ENCODE measurements at regions not wholly inside any gene's neighbourhood (a gene's known extent, or its start where the extent isn't known, plus 50 kb on each side); places are given as distances from the start of the nearest gene placed in this dataset.

DNA sequence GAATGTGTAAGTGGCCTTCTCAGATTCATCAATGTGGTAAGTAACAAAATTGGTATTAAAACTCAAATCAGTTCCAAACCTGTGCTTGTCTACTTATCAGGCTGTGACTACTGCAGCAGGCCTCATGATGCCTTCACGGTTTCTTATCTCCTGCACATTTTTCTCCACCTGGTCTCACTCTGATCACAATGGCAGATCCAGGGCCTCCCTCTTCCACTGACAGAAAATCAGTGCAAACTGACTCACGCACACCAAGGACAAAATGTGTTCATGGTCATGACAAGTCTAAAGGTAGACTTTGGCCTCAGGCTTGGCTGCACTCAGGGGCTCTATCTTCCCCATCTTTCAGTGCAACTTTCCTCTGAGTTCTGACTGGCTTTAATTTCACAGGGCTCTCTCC is 56.7 kb upstream of the ATP1A1 start:
- no peaks in the 10 kb centered on the region for H3K36me3 ChIP-seq
- TF ChIP-seq, protein P1, sequence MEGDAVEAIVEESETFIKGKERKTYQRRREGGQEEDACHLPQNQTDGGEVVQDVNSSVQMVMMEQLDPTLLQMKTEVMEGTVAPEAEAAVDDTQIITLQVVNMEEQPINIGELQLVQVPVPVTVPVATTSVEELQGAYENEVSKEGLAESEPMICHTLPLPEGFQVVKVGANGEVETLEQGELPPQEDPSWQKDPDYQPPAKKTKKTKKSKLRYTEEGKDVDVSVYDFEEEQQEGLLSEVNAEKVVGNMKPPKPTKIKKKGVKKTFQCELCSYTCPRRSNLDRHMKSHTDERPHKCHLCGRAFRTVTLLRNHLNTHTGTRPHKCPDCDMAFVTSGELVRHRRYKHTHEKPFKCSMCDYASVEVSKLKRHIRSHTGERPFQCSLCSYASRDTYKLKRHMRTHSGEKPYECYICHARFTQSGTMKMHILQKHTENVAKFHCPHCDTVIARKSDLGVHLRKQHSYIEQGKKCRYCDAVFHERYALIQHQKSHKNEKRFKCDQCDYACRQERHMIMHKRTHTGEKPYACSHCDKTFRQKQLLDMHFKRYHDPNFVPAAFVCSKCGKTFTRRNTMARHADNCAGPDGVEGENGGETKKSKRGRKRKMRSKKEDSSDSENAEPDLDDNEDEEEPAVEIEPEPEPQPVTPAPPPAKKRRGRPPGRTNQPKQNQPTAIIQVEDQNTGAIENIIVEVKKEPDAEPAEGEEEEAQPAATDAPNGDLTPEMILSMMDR (IDR thresholded peaks at IDR 0.05 in 4 of 5, conservative IDR thresholded peaks at IDR 0.05 in 1 of 5), result no peak
- no peak for TF ChIP-seq POLR2A (IDR thresholded peaks at IDR 0.05)
- DNase-seq (no peak), ATAC-seq (no peak)
- in situ Hi-C loops (cut with MboI; ENCODE audit: low sequenced_read_pairs in 4 of 4), result no loop called here
- H3K4me3 ChIP-seq, result no peak overlapping the region
- intact Hi-C loops (cut with DNase I; ENCODE audit: low total_unique reads), result no loop called here
- peaks cover 8 to 12% of the 10 kb centered on the region in 2 donors for H3K4me1 ChIP-seq
- no peaks in the 10 kb centered on the region for H3K27me3 ChIP-seq
- no peaks in the 10 kb centered on the region for H3K9me3 ChIP-seq
- no peak overlapping the region for H3K27ac ChIP-seq

DNA sequence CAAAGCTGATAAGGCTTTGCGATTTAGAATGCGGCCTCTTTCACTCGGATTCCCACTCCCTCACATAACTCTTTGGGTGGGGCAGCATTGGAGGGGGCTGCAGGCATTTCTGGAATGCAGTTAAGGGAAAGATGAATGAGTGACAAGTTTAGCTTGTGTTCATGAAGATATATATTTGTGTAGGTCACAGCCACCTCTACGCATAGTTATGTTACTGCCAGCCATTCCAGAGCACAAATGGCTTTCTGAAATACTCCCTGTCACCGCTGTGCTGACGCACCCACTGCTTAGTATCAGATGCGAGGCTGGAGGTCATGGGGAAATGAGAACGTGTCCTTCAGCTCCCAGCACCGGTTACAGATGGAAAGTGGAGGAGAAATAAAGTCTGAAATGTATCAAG is 54.1 kb upstream of the ATP1A1 start:
- H3K4me1 ChIP-seq, result peaks cover 0 to 6% of the 10 kb centered on the region in 2 donors
- H3K4me3 ChIP-seq, result no peak overlapping the region
- ATAC-seq (no peak), DNase-seq (no peak)
- in situ Hi-C loops (cut with MboI; ENCODE audit: low sequenced_read_pairs in 4 of 4) (no loop called here), intact Hi-C loops (cut with DNase I; ENCODE audit: low total_unique reads) (no loop called here)
- TF ChIP-seq, protein P1 (IDR thresholded peaks at IDR 0.05 in 4 of 5, conservative IDR thresholded peaks at IDR 0.05 in 1 of 5), result no peak
- TF ChIP-seq POLR2A (IDR thresholded peaks at IDR 0.05), result no peak
- no peak overlapping the region for H3K27ac ChIP-seq
- H3K36me3 ChIP-seq, result no peaks in the 10 kb centered on the region
- no peaks in the 10 kb centered on the region for H3K27me3 ChIP-seq
- no peaks in the 10 kb centered on the region for H3K9me3 ChIP-seq

DNA sequence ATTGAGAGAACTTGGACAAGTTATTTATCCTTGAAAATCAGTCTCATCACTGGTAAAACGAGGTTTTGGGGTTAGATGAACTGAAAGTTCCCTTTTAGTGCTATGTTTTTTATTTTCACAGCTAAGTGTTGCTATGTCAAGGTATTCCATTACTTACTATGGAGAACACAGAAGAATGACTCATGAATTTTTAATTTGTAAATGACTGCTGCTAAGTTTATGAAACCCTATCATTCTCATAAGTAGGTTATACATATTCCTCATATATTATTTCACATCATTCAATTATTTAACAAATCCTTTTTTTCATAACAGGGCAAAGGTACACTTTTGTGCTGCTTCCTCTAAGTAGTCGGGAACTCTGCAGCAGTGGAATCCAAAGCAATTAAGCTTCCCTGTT is 52.2 kb upstream of the ATP1A1 start:
- no peak overlapping the region for H3K27ac ChIP-seq
- TF ChIP-seq POLR2A (IDR thresholded peaks at IDR 0.05), result no peak
- TF ChIP-seq, protein P1 (IDR thresholded peaks at IDR 0.05 in 4 of 5, conservative IDR thresholded peaks at IDR 0.05 in 1 of 5), result no peak
- DNase-seq (no peak), ATAC-seq (no peak)
- in situ Hi-C loops (cut with MboI; ENCODE audit: low sequenced_read_pairs in 4 of 4) (no loop called here), intact Hi-C loops (cut with DNase I; ENCODE audit: low total_unique reads) (no loop called here)
- H3K36me3 ChIP-seq, result no peaks in the 10 kb centered on the region
- H3K4me1 ChIP-seq, result peaks cover 0 to 6% of the 10 kb centered on the region in 2 donors
- H3K9me3 ChIP-seq, result no peaks in the 10 kb centered on the region
- no peaks in the 10 kb centered on the region for H3K27me3 ChIP-seq
- H3K4me3 ChIP-seq, result no peak overlapping the region

DNA sequence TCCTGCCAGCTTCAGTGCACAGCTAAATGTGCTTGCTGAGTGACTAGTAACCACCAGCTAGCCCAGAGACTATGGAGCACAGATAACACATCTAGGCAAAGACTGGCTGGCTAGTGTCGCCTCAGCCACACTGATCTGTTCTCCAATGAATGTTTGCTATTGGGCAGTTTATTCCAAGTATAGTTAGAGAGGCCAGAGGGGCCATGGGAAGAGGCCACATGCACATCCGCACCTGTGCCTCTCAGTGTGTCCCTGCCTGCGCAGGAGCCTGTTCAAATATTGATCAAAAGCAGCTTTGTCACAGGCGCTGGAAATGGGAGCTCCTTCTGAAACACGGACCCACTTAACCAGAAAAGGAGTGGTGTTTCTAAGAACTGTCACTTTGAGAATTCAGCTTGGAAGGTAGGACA is 51.3 kb upstream of the ATP1A1 start:
- in situ Hi-C loops (cut with MboI; ENCODE audit: low sequenced_read_pairs in 4 of 4), result no loop called here
- DNase-seq (no peak), ATAC-seq (no peak)
- no peak overlapping the region for H3K27ac ChIP-seq
- no peaks in the 10 kb centered on the region for H3K27me3 ChIP-seq
- no peaks in the 10 kb centered on the region for H3K9me3 ChIP-seq
- TF ChIP-seq, protein P1 (IDR thresholded peaks at IDR 0.05 in 4 of 5, conservative IDR thresholded peaks at IDR 0.05 in 1 of 5), result no peak
- TF ChIP-seq POLR2A (IDR thresholded peaks at IDR 0.05), result no peak
- no peaks in the 10 kb centered on the region for H3K36me3 ChIP-seq
- H3K4me3 ChIP-seq, result no peak overlapping the region
- intact Hi-C loops (cut with DNase I; ENCODE audit: low total_unique reads), result no loop called here
- H3K4me1 ChIP-seq, result peaks cover 0 to 6% of the 10 kb centered on the region in 2 donors

DNA sequence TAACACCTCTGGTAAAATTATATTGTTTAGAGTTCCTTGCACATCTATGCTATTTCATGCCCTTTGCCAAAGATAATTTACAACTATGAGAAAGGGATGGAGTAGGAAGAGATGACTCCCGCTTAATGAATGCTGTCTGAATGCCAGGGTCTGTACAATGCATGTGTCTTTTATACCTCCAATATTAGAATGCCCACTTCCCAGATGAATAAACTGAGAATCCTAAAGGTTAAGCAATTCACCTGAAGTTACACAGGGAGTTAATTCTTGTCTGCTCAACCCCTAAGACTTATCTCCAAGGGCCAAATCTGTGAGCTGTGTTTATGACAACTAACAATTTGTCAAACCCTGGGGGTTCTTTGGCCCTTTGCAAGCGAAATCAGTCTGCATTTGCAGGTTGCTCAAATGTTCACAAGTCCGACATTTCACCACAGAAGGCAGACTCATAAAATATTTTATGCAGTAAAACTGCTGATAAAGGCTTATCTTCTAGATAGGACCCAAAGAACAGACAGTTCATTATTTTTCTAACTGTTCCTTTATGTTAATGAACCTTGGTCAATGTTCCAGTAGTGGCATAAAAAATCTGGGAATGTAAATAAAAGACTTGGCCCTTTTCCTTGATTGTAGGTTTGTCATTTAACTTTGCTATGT is 50.2 kb upstream of the ATP1A1 start:
- H3K9me3 ChIP-seq, result no peaks in the 10 kb centered on the region
- ATAC-seq (no peak), DNase-seq (no peak)
- TF ChIP-seq, protein P1 (IDR thresholded peaks at IDR 0.05 in 4 of 5, conservative IDR thresholded peaks at IDR 0.05 in 1 of 5), result no peak
- TF ChIP-seq POLR2A (IDR thresholded peaks at IDR 0.05), result no peak
- no peaks in the 10 kb centered on the region for H3K27me3 ChIP-seq
- H3K4me1 ChIP-seq, result peaks cover 0 to 6% of the 10 kb centered on the region in 2 donors
- in situ Hi-C loops (cut with MboI; ENCODE audit: low sequenced_read_pairs in 4 of 4), result no loop called here
- H3K36me3 ChIP-seq, result no peaks in the 10 kb centered on the region
- no peak overlapping the region for H3K4me3 ChIP-seq
- intact Hi-C loops (cut with DNase I; ENCODE audit: low total_unique reads), result no loop called here
- no peak overlapping the region for H3K27ac ChIP-seq
